OCI-LY7 (cell line): ENCODE measurements at regions not wholly inside any gene's neighbourhood (a gene's known extent, or its start where the extent isn't known, plus 50 kb on each side); places are given as distances from the start of the nearest gene placed in this dataset.

Experiments used
- CTCF ChIP-seq: fragments of 200-600 bp; sonication (generic); conservative IDR thresholded peaks from 2 replicates; pipeline ENCODE4 v1.5.1; 2014; ENCODE audit warnings: mild to moderate bottlenecking, antibody characterized with exemption, low read length, moderate library complexity, mixed read lengths
- EZH2phosphoT487 ChIP-seq: fragments of 200-600 bp; sonication (generic); IDR thresholded peaks from 2 replicates; pipeline ENCODE4 v1.6.1; 2018; ENCODE audit warnings: low read depth, borderline replicate concordance, mild to moderate bottlenecking, mixed run types, antibody characterized with exemption, low read length, moderate library complexity, mixed read lengths

- TF ChIP-seq CTCF (no peak), EZH2phosphoT487 (no peak)
Measured at GRCh38 chr4:136748165-136748564, 784.1 kb downstream of the PCDH18 start.
